ENCODE measurements at regions not wholly inside any gene's neighbourhood (a gene's known extent, or its start where the extent isn't known, plus 50 kb on each side); places are given as distances from the start of the nearest gene placed in this dataset.

DNA sequence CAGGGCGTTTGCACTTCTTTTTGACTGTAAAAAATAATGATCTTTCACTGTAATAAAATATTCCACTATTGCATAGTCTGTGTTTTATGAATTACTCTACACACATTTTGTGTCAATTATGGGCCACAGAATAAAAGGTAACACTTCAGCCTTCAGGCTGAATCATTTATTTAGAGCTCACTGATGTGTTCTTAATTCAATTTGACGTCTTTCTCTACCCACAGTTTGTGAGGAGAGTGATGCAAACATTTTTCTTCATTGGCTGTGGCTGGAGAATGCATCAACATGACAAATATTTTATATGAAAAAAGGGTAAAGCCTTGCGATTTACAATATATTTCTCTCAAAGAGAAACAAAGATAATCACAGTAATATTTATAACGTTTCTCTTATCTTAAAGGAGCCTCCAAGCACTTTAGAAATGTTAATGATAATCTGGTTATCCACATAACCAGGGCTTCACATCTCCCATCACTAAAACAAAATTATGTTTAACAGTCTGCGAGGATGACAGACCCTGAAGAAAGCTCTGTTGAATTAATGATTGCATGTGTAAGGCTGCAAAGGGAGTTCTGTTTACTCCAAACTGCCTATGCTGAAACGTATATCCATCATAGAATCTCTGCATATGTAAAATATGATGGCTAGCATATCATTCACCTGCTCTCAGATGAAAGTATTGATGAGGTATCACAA is 951.3 kb downstream of the ZPLD1 start:
- DNase-seq, result no peak

DNA sequence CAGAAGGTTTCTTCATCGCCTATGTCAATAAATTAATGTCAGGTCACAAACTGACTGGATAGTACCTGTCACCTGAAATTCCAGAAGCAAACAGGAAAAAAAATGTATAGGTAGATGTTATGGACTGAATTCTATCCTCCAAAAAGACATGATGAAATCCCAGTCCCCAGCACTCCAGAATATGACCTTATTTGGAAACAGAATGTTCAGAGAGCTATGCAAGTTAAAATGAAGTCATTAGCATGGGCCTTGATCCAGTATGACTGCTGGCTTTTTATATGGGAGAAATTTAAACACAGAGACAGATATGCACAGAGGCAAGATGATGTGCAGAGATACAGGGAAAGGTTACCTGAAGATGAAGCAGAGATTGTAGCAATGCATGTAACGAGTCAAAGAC is 953.4 kb downstream of the ZPLD1 start:
- no peak for DNase-seq

DNA sequence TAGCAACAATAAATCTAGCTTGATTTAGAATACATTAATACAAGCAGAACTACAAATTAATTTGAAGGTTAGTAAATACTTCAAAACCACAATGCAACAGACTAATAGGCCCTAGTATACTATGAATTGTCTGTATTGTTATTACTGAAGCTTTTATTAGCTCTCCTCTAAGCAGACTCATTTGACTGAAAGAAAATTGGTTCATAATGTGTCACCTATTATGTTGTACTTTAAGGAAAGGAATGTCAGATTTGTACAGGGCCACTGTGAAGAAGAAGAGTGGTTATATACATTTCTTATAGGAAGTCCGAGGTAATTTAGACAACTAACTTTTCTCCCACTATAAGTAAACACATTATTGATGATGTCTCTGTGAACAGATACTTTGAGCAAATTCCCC is 954.5 kb downstream of the ZPLD1 start:
- DNase-seq, result no peak

DNA sequence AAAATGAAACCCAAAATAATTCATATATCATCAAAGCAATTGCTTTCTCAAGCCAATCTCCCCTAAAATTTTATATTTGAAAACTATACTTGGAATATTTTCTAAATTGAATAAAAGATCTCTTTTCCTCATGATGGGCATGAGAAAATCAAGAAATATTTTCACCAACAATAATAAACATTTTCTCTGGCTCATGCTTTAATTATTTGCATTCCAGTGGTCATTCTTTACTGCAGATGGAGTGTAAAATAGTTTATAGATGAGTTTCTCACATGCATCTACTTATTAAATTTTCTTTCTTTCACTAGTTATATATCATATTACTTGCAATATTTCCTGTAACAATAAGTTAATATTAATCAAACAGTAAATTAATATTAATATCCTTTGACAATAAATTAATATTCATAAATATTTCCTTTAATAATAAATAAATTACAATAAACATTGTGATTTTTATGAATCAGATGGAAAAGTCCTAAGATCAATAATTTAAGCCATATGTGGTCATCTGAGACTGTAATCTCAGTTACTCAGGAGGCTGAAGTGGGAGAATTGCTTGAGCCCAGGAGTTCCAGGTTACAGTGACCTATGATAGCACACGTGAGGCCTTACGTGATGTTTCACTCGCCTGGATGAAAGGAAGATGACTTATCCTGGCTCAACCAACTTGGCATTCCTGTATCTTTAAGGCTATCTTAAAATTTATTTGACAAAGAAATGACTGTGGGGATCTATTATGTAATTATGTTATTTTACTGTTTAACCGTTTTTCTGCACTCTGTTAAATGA is 958.8 kb downstream of the ZPLD1 start:
- DNase-seq, result no peak

DNA sequence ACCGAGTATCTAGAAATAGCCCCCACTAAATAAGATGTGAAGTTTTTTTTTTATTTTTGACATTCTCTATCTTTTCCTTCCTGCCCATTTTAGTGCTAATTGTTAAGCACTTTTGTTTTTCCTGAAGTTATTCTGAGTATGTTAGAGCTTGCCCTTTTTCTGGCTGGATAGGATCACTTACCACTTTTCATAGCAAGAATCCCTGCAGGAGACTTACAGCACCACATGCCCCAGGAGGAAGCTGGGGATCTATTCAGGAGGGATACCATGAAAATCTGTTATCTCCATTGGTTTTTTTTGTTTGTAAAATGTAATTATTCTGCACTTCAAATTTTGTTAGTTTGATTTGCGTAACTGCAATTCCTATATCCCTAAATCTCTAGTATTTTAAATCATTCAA is 968.4 kb downstream of the ZPLD1 start:
- DNase-seq, result no peak

DNA sequence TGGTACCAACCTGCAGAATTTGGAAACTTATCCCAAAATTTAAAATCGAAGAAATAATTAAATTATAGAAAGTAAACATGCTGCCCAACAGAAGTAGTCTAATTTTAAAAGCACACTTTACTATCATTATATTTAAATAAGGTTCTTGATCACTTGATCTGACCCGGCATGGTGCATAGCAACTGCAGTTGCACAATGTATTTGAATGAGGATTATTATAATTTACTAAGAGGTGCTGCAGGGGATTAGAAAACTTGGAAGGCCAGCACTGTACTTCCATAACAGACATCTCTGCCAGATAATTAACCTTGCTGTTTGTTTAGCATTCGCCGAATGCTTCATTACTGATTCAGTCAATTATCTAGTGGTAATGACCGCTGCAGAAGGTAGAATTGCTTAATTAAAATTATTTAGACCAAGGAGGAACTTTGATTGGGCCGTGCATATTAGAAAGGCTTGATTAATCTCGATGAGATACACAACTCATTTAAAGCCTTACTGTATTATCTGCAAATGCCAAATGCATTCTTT is 971.6 kb downstream of the ZPLD1 start:
- DNase-seq, result no peak

DNA sequence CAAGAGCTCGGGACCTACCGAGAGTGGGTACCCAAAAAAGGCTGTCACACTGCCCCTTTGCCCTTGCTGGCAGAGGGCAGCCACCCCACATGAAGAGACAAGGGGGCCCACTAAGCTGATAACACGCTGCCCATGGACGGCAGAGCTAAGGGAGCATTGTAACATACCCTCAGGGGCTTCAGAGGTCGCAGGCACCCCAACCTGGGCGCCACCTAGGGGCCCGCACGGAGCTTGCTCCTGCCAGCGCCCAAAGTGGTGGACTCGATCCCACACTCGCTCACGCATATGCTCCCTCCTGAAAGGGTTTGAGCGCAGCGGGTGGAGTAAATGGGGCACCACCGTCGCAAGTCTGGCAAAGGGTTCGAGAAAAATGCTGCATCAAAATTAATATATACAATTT is 975.4 kb downstream of the ZPLD1 start:
- no peak for DNase-seq

DNA sequence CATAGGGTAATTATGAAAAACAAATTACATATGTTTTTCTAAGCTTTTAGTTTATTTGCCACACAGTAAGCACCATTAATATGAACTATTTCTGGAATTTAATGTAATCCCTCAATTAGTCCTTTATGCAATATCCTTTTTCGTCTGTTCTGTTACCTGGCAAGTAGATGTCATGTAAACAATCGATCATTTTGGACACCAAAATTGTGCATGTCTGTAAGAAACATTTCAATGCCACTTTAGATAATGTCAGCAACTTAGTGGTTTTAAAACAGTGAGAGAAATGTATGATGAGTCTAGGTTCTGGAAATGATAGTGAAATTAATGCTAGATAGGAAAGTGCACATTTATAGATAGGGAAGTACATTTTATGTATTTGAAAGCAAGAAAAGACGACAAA is 986.6 kb downstream of the ZPLD1 start:
- DNase-seq, result no peak

DNA sequence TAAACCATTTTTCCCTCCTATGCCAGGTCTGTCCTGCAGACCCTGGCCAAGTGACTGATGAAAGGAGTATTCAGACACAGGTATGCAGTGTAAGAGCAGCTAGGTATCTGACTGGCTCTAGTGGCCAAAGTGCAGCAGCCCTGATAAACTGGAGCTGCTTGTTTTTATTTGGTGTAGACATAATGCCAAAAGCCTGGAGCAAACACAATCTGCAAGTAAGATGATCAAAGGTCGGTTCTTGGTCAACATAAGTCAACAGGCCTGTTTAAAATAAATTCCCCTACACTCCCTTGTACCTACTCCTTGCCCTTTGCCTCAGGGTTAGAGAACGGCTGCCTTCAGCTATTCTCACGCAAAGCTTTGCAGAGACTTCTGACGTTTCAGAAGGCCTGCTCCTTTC is 1003.1 kb downstream of the ZPLD1 start:
- DNase-seq, result no peak

DNA sequence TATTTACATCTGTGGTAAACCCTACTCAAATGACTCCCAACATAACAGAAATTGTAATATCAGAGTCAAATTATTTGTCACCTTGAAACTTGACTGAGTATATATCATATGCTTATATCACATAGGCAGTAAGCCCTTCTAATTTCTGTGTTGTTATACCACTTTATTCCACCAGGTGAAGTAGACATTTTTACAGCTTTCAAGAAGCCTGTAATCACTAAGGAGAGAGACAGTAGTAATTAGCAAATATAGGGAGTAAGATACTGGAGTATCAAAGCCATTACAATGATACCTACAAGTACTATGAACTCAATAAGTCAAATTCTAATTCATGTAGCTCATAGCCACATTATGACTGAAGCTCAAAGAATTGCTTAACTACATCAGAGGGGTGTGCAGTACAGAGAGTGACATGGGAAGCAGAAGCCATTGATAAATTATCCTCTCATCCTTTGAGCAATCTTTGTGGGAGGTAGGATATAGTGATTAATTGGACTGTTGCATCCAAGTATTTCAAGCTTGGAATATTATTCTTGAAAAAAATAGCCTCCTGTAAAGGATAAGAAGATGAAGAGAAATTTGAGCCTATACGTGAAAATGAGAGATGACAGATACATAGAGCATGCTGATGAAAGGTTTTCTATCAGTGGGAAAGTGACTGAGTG is 1005.9 kb downstream of the ZPLD1 start:
- no peak for DNase-seq

DNA sequence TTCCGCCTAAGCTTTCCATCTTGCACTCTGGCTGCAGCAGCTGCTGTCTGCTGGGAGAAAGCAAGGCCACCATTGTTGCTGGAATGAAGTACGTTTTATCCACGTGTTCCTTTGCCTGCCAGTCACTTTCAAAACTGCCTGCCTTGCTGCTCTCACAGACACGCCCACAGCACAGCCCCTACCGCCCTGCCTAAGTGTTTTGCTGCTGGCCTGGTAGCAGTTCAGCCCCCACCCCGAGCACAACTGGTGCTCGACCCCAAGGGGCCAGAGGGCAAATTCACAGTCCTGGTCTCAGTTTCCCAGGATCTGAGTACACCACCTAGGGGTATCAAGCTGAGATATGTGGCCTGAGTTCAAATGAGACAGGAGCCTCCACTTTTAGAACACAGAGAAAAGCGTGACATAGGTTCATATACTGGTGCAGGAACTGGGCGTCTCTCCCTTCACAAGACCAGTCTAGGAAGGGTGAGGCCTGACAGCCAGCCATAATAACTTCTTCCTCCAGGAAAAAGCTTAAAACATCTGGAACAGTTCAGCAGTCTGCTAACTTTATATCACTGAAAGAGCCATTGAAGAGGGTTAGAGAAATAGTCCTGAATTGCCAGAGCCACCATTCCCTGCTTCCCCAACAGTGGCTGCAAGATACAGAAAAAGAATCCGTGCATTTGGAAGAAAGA is 1012.3 kb downstream of the ZPLD1 start:
- no peak for DNase-seq

DNA sequence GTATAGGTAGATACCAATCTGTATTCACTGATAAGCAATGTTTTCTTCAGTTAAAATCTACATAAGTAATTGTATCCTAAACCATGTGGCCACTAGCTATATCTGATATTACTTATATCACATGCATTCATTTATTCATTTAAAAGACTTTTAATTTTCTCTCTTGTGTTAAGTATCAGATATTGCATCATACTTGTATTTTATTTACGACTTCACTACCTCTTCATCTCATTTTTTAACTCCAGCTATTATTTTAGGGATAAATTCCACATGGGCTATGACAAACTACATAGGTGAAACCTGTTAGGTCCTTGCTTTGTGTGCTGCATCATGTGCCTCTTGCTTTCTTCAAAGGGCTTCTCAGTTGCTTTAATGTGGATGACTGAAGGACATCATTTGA is 1018.3 kb downstream of the ZPLD1 start:
- no peak for DNase-seq

DNA sequence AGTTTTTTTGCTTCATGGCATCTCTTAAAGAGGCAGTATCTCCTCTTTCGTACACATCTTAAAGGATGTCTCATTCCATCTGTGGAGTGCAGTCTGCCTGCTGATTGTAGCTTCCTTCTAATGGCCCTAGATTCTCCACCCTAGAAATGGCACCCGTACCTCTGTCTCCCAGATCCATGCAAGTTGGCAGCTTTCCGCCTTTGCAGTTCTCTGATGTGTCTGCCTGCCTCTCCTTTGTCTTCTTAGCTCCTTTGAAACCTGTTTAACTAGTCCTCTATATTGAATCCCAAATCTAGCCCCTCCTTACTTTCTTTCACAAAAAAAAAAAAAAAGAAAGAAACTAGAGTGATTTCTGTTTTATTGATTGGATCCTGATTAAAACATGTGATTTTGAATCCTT is 1025.0 kb downstream of the ZPLD1 start:
- no peak for DNase-seq

DNA sequence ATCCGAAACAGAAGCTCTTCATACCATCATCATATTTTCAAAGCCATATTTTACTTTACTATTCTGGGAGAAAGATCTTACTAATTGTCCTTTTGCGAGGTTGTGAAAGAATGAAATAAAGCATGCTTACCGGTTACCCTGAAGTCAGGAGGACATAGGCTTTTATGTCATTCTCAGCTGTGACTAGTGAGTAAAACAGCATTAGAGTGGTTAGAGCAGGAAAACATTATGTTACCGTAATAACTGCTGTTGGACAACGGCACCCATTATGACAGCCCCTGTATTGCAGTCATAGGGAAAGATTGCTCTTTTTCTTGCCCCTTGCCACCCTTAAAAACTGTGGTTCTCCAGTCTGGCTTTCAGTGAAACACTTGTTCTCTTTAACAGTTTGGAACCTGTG is 1035.7 kb downstream of the ZPLD1 start:
- DNase-seq, result no peak

DNA sequence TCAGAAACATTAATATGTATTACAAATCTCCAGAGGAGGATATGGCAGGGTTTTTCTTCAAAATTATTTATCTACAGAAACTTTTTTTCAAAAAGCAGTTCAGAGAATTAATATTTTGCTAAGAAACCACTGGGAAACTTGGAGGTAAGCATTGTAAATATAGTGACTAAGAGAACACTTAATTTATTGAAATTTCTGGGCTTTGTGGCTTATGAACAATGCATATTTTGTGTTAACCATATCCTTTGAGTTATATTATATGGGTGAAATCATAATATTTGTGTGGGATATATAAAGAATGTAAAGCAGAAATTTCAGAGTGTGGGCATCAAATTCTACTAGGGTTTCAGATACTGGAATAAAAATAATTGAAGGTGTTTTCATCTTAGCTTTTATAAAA is 1059.2 kb downstream of the ZPLD1 start:
- no peak for DNase-seq

DNA sequence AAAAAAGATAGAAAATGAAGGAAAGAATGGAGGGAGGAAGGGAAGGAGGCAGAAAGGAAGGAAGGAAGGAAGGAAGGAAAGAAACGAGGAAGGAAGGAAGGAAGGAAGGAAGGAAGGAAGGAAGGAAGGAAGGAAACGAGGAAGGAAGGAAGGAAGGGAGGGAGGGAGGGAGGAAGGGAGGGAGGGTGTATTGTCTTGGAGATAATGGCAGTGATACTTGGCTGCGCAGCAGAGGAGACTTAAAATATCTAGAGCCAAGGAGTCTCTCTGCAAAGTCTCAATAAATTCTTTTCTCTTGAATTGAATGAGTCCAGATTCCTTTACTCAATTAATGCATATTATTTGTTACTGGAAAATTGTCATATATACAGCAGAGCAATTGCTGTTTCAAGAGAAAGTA is 1059.7 kb downstream of the ZPLD1 start:
- no peak for DNase-seq

DNA sequence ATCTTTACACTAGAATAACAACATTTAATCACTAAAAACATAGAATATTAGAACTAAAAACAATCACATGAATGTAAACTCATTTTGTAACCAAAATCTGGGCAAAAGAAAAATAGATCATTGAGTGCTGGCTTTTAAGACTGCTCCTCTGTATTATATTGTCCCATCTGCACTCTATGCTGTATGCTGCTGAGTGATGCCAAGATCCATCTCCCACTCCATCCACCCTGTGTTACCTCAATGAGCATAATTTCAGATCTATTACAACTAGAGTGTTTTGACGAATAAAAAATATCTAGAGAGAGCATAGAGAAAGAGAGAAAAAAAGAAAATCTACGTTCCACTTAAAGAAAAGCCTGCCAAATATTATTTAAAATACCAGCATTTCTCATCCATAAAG is 1060.4 kb downstream of the ZPLD1 start:
- no peak for DNase-seq

DNA sequence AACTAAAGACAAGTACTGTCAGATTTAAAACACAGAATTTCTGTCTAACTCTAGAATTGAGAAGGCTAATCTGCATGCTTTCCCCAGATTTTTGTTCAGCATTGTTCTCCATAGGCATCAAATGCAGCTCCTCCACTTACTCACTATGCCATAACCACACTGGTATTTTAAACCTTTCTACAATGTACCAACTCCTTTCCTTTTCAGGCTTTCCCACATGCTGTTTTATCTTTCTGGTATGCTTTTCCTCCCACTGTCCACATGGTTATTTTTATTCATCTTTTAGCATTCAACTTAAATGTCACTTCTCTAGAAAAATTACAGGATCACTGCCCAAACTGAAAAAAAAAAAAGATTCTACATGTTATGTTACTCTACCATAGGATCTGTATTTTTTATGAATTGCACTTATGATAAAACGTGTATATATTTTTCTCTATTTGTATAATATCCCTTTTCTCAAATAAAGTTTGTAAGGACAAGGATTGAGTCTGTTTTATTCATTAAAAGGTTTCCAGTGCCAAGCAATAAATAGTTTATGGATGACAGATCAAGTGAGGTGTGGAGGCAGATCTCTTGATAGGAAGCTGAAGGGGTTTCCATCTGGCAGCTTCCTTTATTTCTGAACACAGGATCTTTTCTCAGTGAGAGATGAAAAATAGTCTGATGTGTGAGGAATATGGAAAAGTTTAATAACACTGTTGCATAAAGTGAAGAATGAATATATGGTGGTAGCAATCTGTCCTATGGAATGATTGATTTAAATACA is 1064.5 kb downstream of the ZPLD1 start:
- DNase-seq, result no peak

DNA sequence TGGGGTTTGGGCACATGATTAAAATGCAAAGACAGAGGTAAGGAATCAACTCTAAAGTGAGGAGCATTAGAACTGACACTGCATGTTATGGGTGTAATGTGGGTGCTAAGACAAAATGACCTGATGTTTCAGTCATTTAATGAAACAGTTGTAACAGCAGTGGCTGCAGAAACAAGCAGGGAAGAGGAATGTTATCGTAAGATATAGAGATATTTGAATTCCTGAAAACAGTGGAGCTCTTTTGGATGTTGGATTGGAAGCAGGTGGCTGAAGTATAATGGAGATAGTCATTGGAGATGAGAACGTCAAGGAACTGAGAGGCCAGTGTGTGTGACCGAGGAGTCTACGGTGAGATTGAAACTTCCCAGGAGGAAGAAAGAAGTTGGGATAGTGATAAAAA is 1065.2 kb downstream of the ZPLD1 start:
- no peak for DNase-seq

DNA sequence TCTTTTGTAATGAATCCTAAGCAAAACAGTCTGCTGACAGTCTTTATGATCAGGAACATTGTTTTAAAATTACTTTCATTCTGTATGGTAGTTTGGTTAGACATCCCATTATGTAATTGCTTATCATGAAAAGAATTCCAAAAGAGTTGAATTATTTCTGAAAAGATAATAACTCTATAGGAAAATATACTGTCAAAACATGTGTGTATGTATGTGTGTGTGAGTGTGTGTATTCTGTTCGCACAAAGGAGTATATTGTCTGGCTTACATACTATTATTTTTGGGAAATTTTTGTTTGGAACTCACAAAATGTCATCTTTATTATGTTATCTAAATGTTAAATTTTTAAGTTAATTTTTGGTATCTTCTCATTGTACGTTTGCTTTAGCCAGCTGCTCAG is 1075.9 kb downstream of the ZPLD1 start:
- no peak for DNase-seq

DNA sequence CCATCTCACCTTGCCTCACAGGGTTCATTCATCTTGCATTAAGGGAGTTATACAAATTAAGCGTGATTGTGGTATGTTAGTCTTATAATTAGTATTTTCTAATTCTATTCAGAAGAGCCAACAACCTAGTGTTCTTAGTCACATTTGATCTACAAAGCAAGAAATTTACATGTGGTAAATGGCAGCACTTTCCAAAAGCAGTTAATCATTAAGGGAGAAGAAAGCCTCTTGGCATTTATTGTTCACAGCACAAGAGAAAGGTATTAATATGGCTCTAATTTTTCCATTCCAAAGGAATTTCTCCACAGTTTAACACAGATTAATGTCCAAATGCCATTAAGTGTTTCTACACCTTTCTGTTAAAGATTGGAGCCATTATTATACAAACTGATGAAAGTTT is 1077.1 kb downstream of the ZPLD1 start:
- DNase-seq, result no peak

DNA sequence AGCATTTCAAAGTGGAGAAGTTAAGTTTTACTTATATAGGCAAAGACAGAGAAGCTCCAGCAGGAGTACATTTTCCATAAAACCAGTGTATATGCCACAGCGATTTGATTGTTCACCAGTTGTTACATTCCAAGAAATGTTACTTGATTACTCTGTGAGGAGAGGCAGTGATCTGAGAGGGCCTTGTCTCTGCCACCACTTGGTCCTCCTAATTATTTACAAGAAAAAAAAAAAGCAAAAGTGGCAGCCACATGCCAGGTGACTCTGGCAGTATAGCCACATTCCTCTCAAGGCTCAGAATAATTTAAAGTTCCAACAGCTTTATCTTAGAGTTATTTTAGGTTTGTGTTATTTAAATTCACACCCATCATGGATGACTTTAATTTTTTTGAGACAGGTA is 1077.8 kb downstream of the ZPLD1 start:
- no peak for DNase-seq

DNA sequence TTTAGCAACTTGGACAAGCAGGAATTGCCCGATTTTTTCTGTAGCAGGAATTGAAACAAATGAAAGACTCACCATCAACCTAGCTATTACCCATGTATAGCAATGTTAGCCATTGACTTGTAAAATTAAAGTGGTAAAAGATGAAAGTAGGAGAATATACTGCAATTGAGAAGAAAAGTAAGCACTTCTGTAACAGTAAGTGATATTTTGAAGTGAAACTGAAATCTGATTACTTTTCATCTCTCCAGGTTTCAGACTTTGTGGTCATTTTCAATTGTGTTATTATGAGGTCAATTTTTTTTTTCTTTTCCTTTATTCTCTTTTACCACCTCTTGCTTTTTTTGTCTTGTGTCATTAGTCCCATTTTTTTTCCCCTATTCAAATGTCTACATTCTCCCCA is 1078.2 kb downstream of the ZPLD1 start:
- DNase-seq, result no peak
